ENCODE measurements at regions not wholly inside any gene's neighbourhood (a gene's known extent, or its start where the extent isn't known, plus 50 kb on each side); places are given as distances from the start of the nearest gene placed in this dataset.

DNA sequence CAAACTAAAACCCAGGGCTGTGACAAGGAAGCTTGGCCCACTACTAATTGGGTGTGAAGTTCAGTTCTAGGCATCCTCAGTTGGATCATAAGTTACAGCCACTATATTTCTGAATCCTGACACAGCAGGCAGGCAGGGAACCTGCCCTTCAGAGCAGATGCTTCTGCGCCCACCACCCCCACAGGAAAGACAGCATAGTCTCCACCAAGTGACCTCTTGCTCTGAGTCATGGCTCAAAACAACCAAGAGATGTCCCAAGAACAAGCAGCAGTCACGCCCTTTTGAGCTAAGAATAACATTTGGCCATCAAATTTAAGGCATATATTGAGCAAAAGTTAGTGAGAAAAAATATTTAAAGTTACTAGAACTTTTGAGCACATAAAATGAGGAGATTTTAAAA lies 170.7 kb upstream of the SMARCAD1 start:
- TF ChIP-seq GATA2 (IDR thresholded peaks at IDR 0.05; ENCODE audit: low read depth, low read length) (no peak), GATA3 (IDR thresholded peaks at IDR 0.05; ENCODE audit: low read depth, low read length) (no peak)

All from SH-SY5Y (cell line).